ENCODE measurements at regions not wholly inside any gene's neighbourhood (a gene's known extent, or its start where the extent isn't known, plus 50 kb on each side); places are given as distances from the start of the nearest gene placed in this dataset.

- TF ChIP-seq MEF2D (tag; conservative IDR thresholded peaks at IDR 0.05; ENCODE audit: low read depth), result no peak
- TF ChIP-seq ZNF586 (CRISPR knock-in tag; conservative IDR thresholded peaks at IDR 0.05), result no peak
- TF ChIP-seq FOXK2 (conservative IDR thresholded peaks at IDR 0.05 in 1 of 2, IDR thresholded peaks at IDR 0.05 in 1 of 2; ENCODE audit: low read depth in 2 of 2), result no peak
- TF ChIP-seq SIX5 (IDR thresholded peaks at IDR 0.05; ENCODE audit: borderline replicate concordance in 1 of 2, insufficient read depth in 1 of 2, low read depth in 1 of 2, low read length in 2 of 2), result no peak
- TF ChIP-seq, protein P1, sequence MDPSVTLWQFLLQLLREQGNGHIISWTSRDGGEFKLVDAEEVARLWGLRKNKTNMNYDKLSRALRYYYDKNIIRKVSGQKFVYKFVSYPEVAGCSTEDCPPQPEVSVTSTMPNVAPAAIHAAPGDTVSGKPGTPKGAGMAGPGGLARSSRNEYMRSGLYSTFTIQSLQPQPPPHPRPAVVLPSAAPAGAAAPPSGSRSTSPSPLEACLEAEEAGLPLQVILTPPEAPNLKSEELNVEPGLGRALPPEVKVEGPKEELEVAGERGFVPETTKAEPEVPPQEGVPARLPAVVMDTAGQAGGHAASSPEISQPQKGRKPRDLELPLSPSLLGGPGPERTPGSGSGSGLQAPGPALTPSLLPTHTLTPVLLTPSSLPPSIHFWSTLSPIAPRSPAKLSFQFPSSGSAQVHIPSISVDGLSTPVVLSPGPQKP (CRISPR knock-in tag; IDR thresholded peaks at IDR 0.05), result no peak
- TF ChIP-seq RNF2 (IDR thresholded peaks at IDR 0.05), result no peak
- no peak for TF ChIP-seq GATAD2B (IDR thresholded peaks at IDR 0.05; ENCODE audit: borderline replicate concordance)
- TF ChIP-seq USF2 (CRISPR knock-in tag; IDR thresholded peaks at IDR 0.05), result no peak
- no peak for TF ChIP-seq ZNF785 (CRISPR knock-in tag; IDR thresholded peaks at IDR 0.05)
- TF ChIP-seq RCOR1 (IDR thresholded peaks at IDR 0.05; ENCODE audit: borderline replicate concordance in 1 of 2, low read depth in 2 of 2, low read length in 2 of 2), result no peak
Observed at GRCh38 chr9:85402551-85402950, 339.2 kb downstream of the AGTPBP1 start.
